Endothelial cell (in vitro differentiated cells): ENCODE measurements at regions not wholly inside any gene's neighbourhood (a gene's known extent, or its start where the extent isn't known, plus 50 kb on each side); places are given as distances from the start of the nearest gene placed in this dataset.

Experiments
- DNase-seq: peaks from one replicate; pipeline ENCODE4 v3.0.0; 2021; ENCODE audit warnings: low spot score
- H3K27ac Mint-ChIP-seq: one replicate; pipeline ENCODE4 v1.8.0; 2021; ENCODE audit warnings: mixed read lengths, inconsistent platforms; ENCODE audit not compliant: unreplicated experiment
- H3K27me3 Mint-ChIP-seq: one replicate; pipeline ENCODE4 v1.8.0; 2021; ENCODE audit warnings: mild to moderate bottlenecking, moderate library complexity, mixed read lengths, inconsistent platforms; ENCODE audit not compliant: unreplicated experiment
- H3K36me3 Mint-ChIP-seq: one replicate; pipeline ENCODE4 v1.8.0; 2021; ENCODE audit warnings: mild to moderate bottlenecking, low read depth, mixed read lengths, inconsistent platforms; ENCODE audit not compliant: unreplicated experiment
- H3K4me1 Mint-ChIP-seq: one replicate; pipeline ENCODE4 v1.8.0; 2021; ENCODE audit warnings: mild to moderate bottlenecking, mixed read lengths, inconsistent platforms; ENCODE audit not compliant: unreplicated experiment
- H3K4me3 Mint-ChIP-seq: one replicate; pipeline ENCODE4 v1.8.0; 2021; ENCODE audit warnings: mild to moderate bottlenecking, mixed read lengths, inconsistent platforms; ENCODE audit not compliant: unreplicated experiment
- H3K9me3 Mint-ChIP-seq: one replicate; pipeline ENCODE4 v1.8.0; 2021; ENCODE audit warnings: mixed read lengths, inconsistent platforms; ENCODE audit not compliant: unreplicated experiment
- TF ChIP-seq, protein P1 (sequence below): fragments of 200-600 bp; sonication (generic); IDR thresholded peaks from one replicate; pipeline ENCODE4 v1.5.0; 2021; ENCODE audit warnings: antibody characterized with exemption; ENCODE audit not compliant: unreplicated experiment

DNA sequence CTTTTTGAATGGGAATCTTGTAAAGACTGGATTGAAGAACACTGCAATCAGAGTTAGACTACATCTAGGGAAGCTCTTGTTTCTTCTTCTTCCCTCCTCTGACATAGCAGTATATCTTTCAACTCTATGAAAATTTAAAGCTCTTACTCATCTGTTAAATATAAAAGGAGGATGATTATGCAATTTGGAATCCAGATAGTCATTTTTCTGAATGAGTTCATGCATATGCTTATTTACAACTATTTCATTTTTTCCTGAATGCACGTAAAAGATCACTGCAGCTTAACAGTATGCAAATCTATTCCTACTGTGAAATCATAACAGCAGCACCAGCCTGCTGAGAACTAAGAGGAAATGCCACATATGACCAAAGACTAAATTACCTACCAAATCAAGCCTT, 133.5 kb upstream of the TMCC3 start:
- DNase-seq, result no peak
- Mint-ChIP-seq H3K9me3 (no peaks in the 10 kb centered on the region), H3K27ac (no peak overlapping the region), H3K27me3 (peaks cover 4% of the 10 kb centered on the region), H3K36me3 (no peaks in the 10 kb centered on the region), H3K4me1 (peaks cover 24% of the 10 kb centered on the region), H3K4me3 (no peak overlapping the region)
- TF ChIP-seq, protein P1, sequence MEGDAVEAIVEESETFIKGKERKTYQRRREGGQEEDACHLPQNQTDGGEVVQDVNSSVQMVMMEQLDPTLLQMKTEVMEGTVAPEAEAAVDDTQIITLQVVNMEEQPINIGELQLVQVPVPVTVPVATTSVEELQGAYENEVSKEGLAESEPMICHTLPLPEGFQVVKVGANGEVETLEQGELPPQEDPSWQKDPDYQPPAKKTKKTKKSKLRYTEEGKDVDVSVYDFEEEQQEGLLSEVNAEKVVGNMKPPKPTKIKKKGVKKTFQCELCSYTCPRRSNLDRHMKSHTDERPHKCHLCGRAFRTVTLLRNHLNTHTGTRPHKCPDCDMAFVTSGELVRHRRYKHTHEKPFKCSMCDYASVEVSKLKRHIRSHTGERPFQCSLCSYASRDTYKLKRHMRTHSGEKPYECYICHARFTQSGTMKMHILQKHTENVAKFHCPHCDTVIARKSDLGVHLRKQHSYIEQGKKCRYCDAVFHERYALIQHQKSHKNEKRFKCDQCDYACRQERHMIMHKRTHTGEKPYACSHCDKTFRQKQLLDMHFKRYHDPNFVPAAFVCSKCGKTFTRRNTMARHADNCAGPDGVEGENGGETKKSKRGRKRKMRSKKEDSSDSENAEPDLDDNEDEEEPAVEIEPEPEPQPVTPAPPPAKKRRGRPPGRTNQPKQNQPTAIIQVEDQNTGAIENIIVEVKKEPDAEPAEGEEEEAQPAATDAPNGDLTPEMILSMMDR, result no peak

DNA sequence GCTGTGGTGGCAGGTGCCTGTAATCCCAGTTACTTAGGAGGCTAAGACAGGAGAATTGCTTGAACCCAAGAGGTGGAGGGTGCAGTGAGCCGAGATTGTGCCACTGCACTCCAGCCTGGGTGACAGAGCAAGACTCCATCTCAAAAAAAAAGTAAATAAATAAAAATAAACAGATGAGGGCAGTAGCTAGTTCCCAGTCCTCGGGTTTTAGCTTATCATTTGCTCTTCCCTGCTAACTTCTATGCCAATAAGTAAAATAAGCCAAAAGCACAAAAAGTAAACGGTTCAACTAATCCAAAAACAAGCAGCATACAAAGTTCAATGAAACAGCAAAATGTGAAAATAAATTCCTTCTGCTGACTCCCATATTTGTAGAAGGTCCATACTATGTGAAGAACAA, 133.0 kb upstream of the TMCC3 start:
- Mint-ChIP-seq H3K4me3 (no peak overlapping the region), H3K27ac (no peak overlapping the region), H3K9me3 (no peaks in the 10 kb centered on the region), H3K36me3 (no peaks in the 10 kb centered on the region), H3K4me1 (peaks cover 26% of the 10 kb centered on the region), H3K27me3 (peaks cover 4% of the 10 kb centered on the region)
- TF ChIP-seq, protein P1, result no peak
- DNase-seq, result no peak

DNA sequence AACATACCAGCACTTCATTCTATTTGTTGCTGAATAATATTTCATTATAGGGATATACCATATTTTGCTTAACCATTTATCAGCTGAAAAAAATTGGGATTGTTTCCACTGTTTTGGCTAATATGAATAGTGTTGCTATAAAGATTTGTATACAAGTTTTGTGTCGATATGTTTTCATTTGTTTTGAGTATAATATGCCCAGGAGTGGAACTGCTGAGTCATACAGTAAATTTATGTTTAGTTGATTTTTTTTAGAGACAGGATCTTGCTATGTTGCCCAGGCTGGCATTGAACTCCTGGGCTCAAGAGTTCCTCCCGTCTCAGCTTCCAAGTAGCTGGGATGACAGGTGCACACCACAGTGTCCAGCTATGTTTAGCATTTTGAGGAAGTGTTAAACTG, 131.5 kb upstream of the TMCC3 start:
- Mint-ChIP-seq H3K9me3 (no peaks in the 10 kb centered on the region), H3K27me3 (peaks cover 3% of the 10 kb centered on the region), H3K36me3 (no peaks in the 10 kb centered on the region), H3K4me1 (peaks cover 34% of the 10 kb centered on the region), H3K27ac (no peak overlapping the region), H3K4me3 (no peak overlapping the region)
- TF ChIP-seq, protein P1, result no peak
- DNase-seq, result no peak

DNA sequence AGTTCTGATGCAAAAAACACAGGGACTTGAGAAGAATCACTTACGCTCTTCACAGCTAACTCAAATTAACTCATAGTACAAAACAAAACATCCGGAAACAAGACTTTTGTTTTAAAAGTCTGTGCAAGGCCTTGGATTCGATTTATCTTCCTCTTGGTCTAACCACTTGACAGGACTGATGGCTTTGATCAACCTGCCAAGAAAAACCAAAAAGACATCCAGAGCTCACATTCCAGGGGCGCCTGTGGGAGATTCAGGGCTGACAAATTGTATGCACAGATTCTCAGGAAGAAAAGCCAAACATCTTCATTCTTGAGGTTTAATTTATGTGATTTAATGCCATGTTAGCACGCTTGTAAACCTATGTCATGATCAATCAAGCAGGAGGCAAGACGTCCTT, 129.1 kb upstream of the TMCC3 start:
- H3K36me3 Mint-ChIP-seq, result no peaks in the 10 kb centered on the region
- H3K9me3 Mint-ChIP-seq, result no peaks in the 10 kb centered on the region
- peaks cover 55% of the 10 kb centered on the region for H3K4me1 Mint-ChIP-seq
- DNase-seq, result no peak
- H3K4me3 Mint-ChIP-seq, result no peak overlapping the region
- TF ChIP-seq, protein P1, result no peak
- peaks cover 6% of the 10 kb centered on the region for H3K27me3 Mint-ChIP-seq
- peak overlapping the region; percentile 74 for H3K27ac Mint-ChIP-seq

DNA sequence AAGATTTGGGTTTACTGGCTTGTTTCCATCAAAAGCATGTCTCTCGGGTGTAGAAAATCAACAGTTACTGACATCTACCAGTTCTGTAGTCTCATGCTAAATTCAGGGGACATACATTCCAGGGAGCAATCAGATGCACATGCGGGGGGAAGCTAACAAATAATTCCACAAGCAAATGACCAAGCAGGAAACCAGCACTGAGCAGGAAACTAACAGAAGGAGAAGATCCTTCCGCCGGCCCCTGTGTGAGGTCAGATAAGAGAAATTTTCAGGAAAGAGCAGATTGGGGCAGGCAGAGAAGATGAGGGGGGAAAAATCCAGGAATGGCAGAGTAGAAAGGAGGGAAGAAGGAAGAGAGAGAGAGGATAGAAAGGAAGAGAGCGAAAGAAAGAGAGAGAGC, 127.6 kb upstream of the TMCC3 start:
- TF ChIP-seq, protein P1, result no peak
- peaks cover 5% of the 10 kb centered on the region for H3K27me3 Mint-ChIP-seq
- no peaks in the 10 kb centered on the region for H3K36me3 Mint-ChIP-seq
- peak overlapping the region; percentile 98 for H3K27ac Mint-ChIP-seq
- no peaks in the 10 kb centered on the region for H3K9me3 Mint-ChIP-seq
- peak overlapping the region; percentile 9 for H3K4me3 Mint-ChIP-seq
- DNase-seq, result peak; percentile 61
- peaks cover 47% of the 10 kb centered on the region for H3K4me1 Mint-ChIP-seq
